RWPE2 (cell line): ENCODE measurements at regions not wholly inside any gene's neighbourhood (a gene's known extent, or its start where the extent isn't known, plus 50 kb on each side); places are given as distances from the start of the nearest gene placed in this dataset.

Experiments used
- ATAC-seq: fragments of 200-7000 bp; cut with Tn5 transposase; 3 replicates; pipeline ENCODE4 v1.9.1; 2021; ENCODE audit warnings: low read depth
- DNase-seq: peaks from one replicate; pipeline ENCODE4 v3.0.0-alpha.2; 2020; ENCODE audit warnings: low spot score
- H3K27ac ChIP-seq: fragments of 450-650 bp; 2 replicates; pipeline ENCODE4 v1.5.1; 2017; ENCODE audit warnings: mild to moderate bottlenecking; ENCODE audit not compliant: poor library complexity, severe bottlenecking
- H3K27me3 ChIP-seq: fragments of 250-450 bp; sonication (Bioruptor Pico); 2 replicates; pipeline ENCODE4 v1.5.1; 2021; ENCODE audit warnings: mild to moderate bottlenecking, moderate library complexity; ENCODE audit not compliant: insufficient read depth, poor library complexity, severe bottlenecking
- H3K36me3 ChIP-seq: fragments of 250-450 bp; sonication (Bioruptor Pico); 2 replicates; pipeline ENCODE4 v1.5.1; 2020; ENCODE audit warnings: low read depth, mild to moderate bottlenecking, moderate library complexity
- H3K4me1 ChIP-seq: fragments of 250-450 bp; sonication (Bioruptor Pico); 2 replicates; pipeline ENCODE4 v1.5.1; 2021; ENCODE audit warnings: mild to moderate bottlenecking, moderate library complexity; ENCODE audit not compliant: insufficient read depth, poor library complexity, severe bottlenecking
- H3K4me3 ChIP-seq: fragments of 250-450 bp; sonication (Bioruptor Pico); 2 replicates; pipeline ENCODE4 v1.5.1; 2021; ENCODE audit warnings: mild to moderate bottlenecking, moderate library complexity; ENCODE audit not compliant: severe bottlenecking
- H3K9me3 ChIP-seq: fragments of 250-450 bp; sonication (Bioruptor Pico); 2 replicates; pipeline ENCODE4 v1.5.1; 2021; ENCODE audit warnings: mild to moderate bottlenecking, moderate library complexity; ENCODE audit not compliant: severe bottlenecking
- CTCF ChIP-seq: fragments of 450-650 bp; IDR thresholded peaks from one replicate; pipeline ENCODE4 v1.5.1; 2017; ENCODE audit warnings: mild to moderate bottlenecking, moderate library complexity; ENCODE audit not compliant: poor library complexity, severe bottlenecking

GRCh38 chr2:133849341-133849740, 281.1 kb upstream of the NCKAP5 start:
- no peak overlapping the region for H3K4me3 ChIP-seq
- no peaks in the 10 kb centered on the region for H3K36me3 ChIP-seq
- H3K27ac ChIP-seq, result no peak overlapping the region
- ATAC-seq (no peak; the same call in 2 of the 3 replicates), DNase-seq (no peak)
- no peaks in the 10 kb centered on the region for H3K27me3 ChIP-seq
- no peaks in the 10 kb centered on the region for H3K9me3 ChIP-seq
- H3K4me1 ChIP-seq, result no peaks in the 10 kb centered on the region
- no peak for TF ChIP-seq CTCF

GRCh38 chr2:133854603-133855200, 286.4 kb upstream of the NCKAP5 start:
- no peak for TF ChIP-seq CTCF
- Histone ChIP-seq H3K4me1 (no peaks in the 10 kb centered on the region), H3K36me3 (no peaks in the 10 kb centered on the region), H3K27ac (no peak overlapping the region), H3K9me3 (no peaks in the 10 kb centered on the region), H3K27me3 (no peaks in the 10 kb centered on the region), H3K4me3 (no peak overlapping the region)
- no peak for ATAC-seq
- DNase-seq, result no peak

GRCh38 chr2:133855526-133855925, 287.3 kb upstream of the NCKAP5 start:
- no peaks in the 10 kb centered on the region for H3K36me3 ChIP-seq
- no peak overlapping the region for H3K27ac ChIP-seq
- DNase-seq, result no peak
- no peaks in the 10 kb centered on the region for H3K9me3 ChIP-seq
- ATAC-seq, result no peak
- TF ChIP-seq CTCF, result no peak
- no peaks in the 10 kb centered on the region for H3K4me1 ChIP-seq
- no peak overlapping the region for H3K4me3 ChIP-seq
- H3K27me3 ChIP-seq, result no peaks in the 10 kb centered on the region

GRCh38 chr2:133856678-133857077, 288.4 kb upstream of the NCKAP5 start:
- no peak for TF ChIP-seq CTCF
- no peak for DNase-seq
- H3K4me3 ChIP-seq, result no peak overlapping the region

GRCh38 chr2:133859578-133859977, 291.3 kb upstream of the NCKAP5 start:
- Histone ChIP-seq H3K27ac (no peak overlapping the region), H3K36me3 (no peaks in the 10 kb centered on the region), H3K4me3 (no peak overlapping the region), H3K9me3 (no peaks in the 10 kb centered on the region), H3K27me3 (peaks cover 1% of the 10 kb centered on the region), H3K4me1 (no peaks in the 10 kb centered on the region)
- ATAC-seq (no peak), DNase-seq (no peak)
- no peak for TF ChIP-seq CTCF

More at GRCh38 chr2:133856678-133857077, 288.4 kb upstream of the NCKAP5 start:
- no peak for ATAC-seq
- Histone ChIP-seq H3K9me3 (no peaks in the 10 kb centered on the region), H3K27ac (no peak overlapping the region), H3K27me3 (no peaks in the 10 kb centered on the region), H3K4me1 (no peaks in the 10 kb centered on the region), H3K36me3 (no peaks in the 10 kb centered on the region)
